Vagina (tissue), 2 donors: ENCODE measurements at regions not wholly inside any gene's neighbourhood (a gene's known extent, or its start where the extent isn't known, plus 50 kb on each side); places are given as distances from the start of the nearest gene placed in this dataset.

Source experiments
- DNase-seq, 2 donors: peaks; one replicate each; pipeline ENCODE4 v3.0.0-alpha.2; 2017; ENCODE audit errors: extremely low spot score in 2 of 2
- H3K27ac ChIP-seq: fragments of 200-600 bp; sonication (generic); one replicate; pipeline ENCODE4 v1.5.1; 2019
- H3K27me3 ChIP-seq: fragments of 200-600 bp; sonication (generic); one replicate; pipeline ENCODE4 v1.5.1; 2019
- H3K36me3 ChIP-seq, 2 donors: fragments of 200-600 bp; sonication (generic); one replicate each; pipeline ENCODE4 v1.5.1; 2017 to 2019
- H3K4me1 ChIP-seq: fragments of 200-600 bp; sonication (generic); one replicate; pipeline ENCODE4 v1.5.1; 2019
- H3K4me3 ChIP-seq, 2 donors: fragments of 200-600 bp; sonication (generic); 1 replicate in 1 of 2; 2 replicates in 1 of 2; pipeline ENCODE4 v1.5.1; 2016 to 2019
- H3K9me3 ChIP-seq: fragments of 200-600 bp; sonication (generic); one replicate; pipeline ENCODE4 v1.5.1; 2019
- POLR2A ChIP-seq, 2 donors: fragments of 450-650 bp; IDR thresholded peaks; one replicate each; pipeline ENCODE4 v1.6.1; 2017; ENCODE audit warnings: antibody characterized with exemption in 2 of 2, mild to moderate bottlenecking in 2 of 2, moderate library complexity in 2 of 2
- POLR2AphosphoS5 ChIP-seq, 2 donors: sonication (generic); formaldehyde crosslinking; IDR thresholded peaks; one replicate each; pipeline ENCODE4 v1.9.0; 2017; ENCODE audit warnings: antibody characterized with exemption in 2 of 2, mild to moderate bottlenecking in 2 of 2, low read depth in 1 of 2; ENCODE audit not compliant: insufficient read depth in 1 of 2
- intact Hi-C: fragments of 100-400 bp; cut with DNase I; formaldehyde crosslinking; loops from one replicate; pipeline ENCODE4 v1.15.1; 2023
- TF ChIP-seq, protein P1 (sequence below), 3 experiments: fragments of 450-650 bp in 2 of 3; fragments of 200-600 bp in 1 of 3; sonication (generic) in 1 of 3; IDR thresholded peaks; one replicate each; pipeline ENCODE4 v1.5.1; 2017 to 2019; ENCODE audit warnings: antibody characterized with exemption in 3 of 3, mild to moderate bottlenecking in 2 of 3, moderate library complexity in 2 of 3

DNA sequence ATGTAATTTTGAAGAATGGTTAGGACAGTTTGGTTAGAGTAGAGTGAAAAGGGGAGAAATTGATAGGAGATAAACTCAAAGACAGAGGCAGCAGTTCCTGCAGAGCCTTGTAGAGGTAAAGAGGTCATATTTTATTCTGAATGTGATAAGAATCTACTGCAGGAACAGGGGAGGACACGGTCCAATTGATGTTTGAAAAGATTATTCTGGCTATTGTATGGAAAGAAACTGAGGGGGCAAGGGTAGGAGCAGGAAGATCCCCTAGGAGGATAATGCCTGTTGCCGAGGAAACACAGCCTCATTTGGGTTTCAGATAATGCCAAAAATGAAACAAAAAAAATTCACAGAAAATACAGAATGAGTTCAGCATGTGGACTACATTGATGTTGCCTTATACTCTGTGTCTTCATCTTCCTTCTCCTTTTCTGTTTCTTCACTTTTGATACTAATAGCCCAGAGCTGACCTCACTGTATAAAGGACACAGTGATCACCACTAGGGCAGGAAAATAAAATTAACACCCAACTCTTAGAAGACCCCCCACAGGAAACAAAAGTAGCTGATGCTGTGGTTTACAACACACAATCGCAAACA, 454.6 kb upstream of the UBE2E2 start:
- intact Hi-C loops, result no loop called here
- no peak for DNase-seq

DNA sequence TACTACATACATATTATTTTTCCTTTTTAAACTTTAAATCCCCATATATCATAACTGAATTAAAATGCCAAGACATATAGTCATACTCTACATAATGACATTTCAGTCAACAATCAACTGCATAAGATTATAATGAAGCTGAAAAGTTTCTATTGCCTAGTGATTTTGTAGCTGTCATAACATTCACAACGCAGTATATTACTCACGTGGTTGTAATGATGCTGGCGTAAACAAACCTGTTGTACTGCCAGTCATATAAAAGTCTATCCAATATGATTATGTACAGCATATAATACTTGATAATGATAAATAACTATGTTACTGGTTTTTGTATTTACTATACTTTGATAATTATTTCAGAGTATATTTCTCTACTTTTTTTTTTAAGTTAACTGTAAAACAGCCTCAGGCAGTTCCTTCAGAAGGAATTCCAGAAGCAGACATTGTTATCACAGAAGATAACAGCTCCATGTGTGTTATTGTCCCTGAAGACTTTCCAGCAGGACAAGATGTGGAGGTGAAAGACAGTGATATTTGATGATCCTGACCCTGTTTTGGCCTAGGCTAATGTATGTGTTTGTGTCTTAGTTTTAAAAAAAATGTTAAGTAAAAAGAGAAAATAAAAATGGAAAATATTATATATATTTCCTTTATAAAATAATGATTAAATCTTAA, 443.4 kb upstream of the UBE2E2 start:
- TF ChIP-seq POLR2A (IDR thresholded peaks at IDR 0.05), result no peak
- TF ChIP-seq, protein P1, sequence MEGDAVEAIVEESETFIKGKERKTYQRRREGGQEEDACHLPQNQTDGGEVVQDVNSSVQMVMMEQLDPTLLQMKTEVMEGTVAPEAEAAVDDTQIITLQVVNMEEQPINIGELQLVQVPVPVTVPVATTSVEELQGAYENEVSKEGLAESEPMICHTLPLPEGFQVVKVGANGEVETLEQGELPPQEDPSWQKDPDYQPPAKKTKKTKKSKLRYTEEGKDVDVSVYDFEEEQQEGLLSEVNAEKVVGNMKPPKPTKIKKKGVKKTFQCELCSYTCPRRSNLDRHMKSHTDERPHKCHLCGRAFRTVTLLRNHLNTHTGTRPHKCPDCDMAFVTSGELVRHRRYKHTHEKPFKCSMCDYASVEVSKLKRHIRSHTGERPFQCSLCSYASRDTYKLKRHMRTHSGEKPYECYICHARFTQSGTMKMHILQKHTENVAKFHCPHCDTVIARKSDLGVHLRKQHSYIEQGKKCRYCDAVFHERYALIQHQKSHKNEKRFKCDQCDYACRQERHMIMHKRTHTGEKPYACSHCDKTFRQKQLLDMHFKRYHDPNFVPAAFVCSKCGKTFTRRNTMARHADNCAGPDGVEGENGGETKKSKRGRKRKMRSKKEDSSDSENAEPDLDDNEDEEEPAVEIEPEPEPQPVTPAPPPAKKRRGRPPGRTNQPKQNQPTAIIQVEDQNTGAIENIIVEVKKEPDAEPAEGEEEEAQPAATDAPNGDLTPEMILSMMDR (IDR thresholded peaks at IDR 0.05), result no peak
- TF ChIP-seq POLR2AphosphoS5 (IDR thresholded peaks at IDR 0.05; ENCODE audit: insufficient read depth in 1 of 2, low read depth in 1 of 2), result no peak
- H3K4me3 ChIP-seq, result no peak overlapping the region
- no peaks in the 10 kb centered on the region for H3K4me1 ChIP-seq
- no peak overlapping the region for H3K27ac ChIP-seq
- no peaks in the 10 kb centered on the region for H3K27me3 ChIP-seq
- H3K36me3 ChIP-seq, result no peaks in the 10 kb centered on the region
- H3K9me3 ChIP-seq, result no peaks in the 10 kb centered on the region
- intact Hi-C loops, result no loop called here
- no peak for DNase-seq

More for the DNA sequence above, 454.6 kb upstream of the UBE2E2 start:
- Histone ChIP-seq H3K4me3 (no peak overlapping the region), H3K27ac (no peak overlapping the region), H3K9me3 (no peaks in the 10 kb centered on the region), H3K36me3 (no peaks in the 10 kb centered on the region), H3K4me1 (no peaks in the 10 kb centered on the region), H3K27me3 (no peaks in the 10 kb centered on the region)
- TF ChIP-seq POLR2A (IDR thresholded peaks at IDR 0.05) (no peak), POLR2AphosphoS5 (IDR thresholded peaks at IDR 0.05; ENCODE audit: insufficient read depth in 1 of 2, low read depth in 1 of 2) (no peak)
- TF ChIP-seq, protein P1 (IDR thresholded peaks at IDR 0.05), result no peak

DNA sequence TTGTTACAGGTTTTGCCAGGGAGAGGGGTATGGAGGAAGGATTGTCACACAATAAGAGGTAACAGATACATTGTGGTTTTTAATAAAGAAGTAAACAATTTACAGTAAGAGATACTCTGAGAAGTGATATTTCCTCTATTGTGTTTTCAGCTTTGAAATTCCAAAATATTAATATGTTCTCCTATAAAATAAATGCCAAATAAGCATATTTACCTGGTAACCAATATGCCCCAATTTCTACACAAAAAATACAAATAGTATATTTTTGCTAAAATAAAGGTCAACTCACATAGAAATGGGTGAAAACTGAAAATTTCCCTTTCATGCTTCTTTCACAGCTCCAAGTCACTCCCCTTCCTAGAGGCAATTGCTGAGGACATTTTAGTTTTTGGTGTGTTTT, 437.4 kb upstream of the UBE2E2 start:
- no peak for DNase-seq
- TF ChIP-seq, protein P1 (IDR thresholded peaks at IDR 0.05), result no peak
- TF ChIP-seq POLR2A (IDR thresholded peaks at IDR 0.05), result no peak
- TF ChIP-seq POLR2AphosphoS5 (IDR thresholded peaks at IDR 0.05; ENCODE audit: insufficient read depth in 1 of 2, low read depth in 1 of 2), result no peak
- H3K36me3 ChIP-seq, result no peaks in the 10 kb centered on the region
- no peak overlapping the region for H3K4me3 ChIP-seq
- no peaks in the 10 kb centered on the region for H3K9me3 ChIP-seq
- no peaks in the 10 kb centered on the region for H3K27me3 ChIP-seq
- no peaks in the 10 kb centered on the region for H3K4me1 ChIP-seq
- intact Hi-C loops, result no loop called here
- no peak overlapping the region for H3K27ac ChIP-seq

DNA sequence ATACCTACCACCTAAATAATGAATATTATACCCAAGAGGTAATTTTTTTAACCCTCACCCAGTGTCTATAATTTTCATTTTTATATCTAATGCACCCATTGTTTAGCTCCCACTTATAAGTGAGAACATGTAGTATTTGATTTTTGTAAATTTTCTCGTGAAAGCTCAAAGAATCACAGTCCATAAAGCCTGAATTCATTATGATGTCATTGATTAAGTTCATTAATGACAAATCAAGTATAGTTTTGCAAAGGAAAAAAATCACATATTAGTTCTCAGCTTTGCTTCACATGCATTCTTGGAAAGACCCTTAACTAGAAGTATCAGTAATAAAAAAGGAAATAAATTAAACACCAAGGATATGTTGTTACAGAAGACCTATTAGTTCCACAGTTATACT, 425.3 kb upstream of the UBE2E2 start:
- TF ChIP-seq POLR2A (IDR thresholded peaks at IDR 0.05) (no peak), POLR2AphosphoS5 (IDR thresholded peaks at IDR 0.05; ENCODE audit: insufficient read depth in 1 of 2, low read depth in 1 of 2) (no peak)
- TF ChIP-seq, protein P1 (IDR thresholded peaks at IDR 0.05), result no peak
- no peak overlapping the region for H3K4me3 ChIP-seq
- intact Hi-C loops, result no loop called here
- H3K27me3 ChIP-seq, result no peaks in the 10 kb centered on the region
- H3K36me3 ChIP-seq, result no peaks in the 10 kb centered on the region
- DNase-seq, result no peak
- no peaks in the 10 kb centered on the region for H3K4me1 ChIP-seq
- H3K27ac ChIP-seq, result no peak overlapping the region
- H3K9me3 ChIP-seq, result no peaks in the 10 kb centered on the region

DNA sequence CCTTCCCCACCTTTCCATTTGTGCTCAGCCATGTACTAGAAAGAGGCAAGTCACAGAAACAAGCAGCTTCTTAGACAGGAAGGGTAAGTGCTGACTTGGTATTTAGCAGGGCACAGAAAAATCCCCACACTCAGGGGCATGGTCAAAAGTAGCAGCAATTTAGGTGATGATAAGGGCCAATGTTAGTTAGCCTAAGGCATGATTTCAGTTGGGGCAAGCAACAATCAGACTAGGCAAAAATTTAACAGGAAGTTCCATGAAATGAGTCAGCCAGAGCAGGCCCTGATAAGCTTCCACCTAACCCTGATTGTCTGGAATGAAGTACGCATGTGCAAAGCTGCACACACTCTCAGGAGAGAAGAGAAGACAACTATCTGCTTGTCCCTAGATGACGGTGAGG, 423.4 kb upstream of the UBE2E2 start:
- Histone ChIP-seq H3K36me3 (no peaks in the 10 kb centered on the region), H3K4me1 (no peaks in the 10 kb centered on the region), H3K27me3 (no peaks in the 10 kb centered on the region), H3K27ac (no peak overlapping the region), H3K4me3 (no peak overlapping the region), H3K9me3 (no peaks in the 10 kb centered on the region)
- no peak for DNase-seq
- intact Hi-C loops, result no loop called here
- no peak for TF ChIP-seq POLR2A (IDR thresholded peaks at IDR 0.05)
- TF ChIP-seq, protein P1 (IDR thresholded peaks at IDR 0.05), result no peak
- TF ChIP-seq POLR2AphosphoS5 (IDR thresholded peaks at IDR 0.05; ENCODE audit: insufficient read depth in 1 of 2, low read depth in 1 of 2), result no peak
